HepG2 (cell line): ENCODE measurements at regions not wholly inside any gene's neighbourhood (a gene's known extent, or its start where the extent isn't known, plus 50 kb on each side); places are given as distances from the start of the nearest gene placed in this dataset.

Source experiments
- CCAR2 ChIP-seq: fragments of 200-400 bp; formaldehyde crosslinking; optimal IDR thresholded peaks from 2 replicates; pipeline ENCODE3; 2018; ENCODE audit warnings: low read depth, mild to moderate bottlenecking, low read length, moderate library complexity
- CTCF ChIP-seq: sonication (generic); formaldehyde crosslinking; IDR thresholded peaks from 2 replicates; pipeline ENCODE4 v1.5.0; 2020; ENCODE audit warnings: mild to moderate bottlenecking, missing genetic modification reagents, moderate library complexity
- NCOR1 ChIP-seq: fragments of 200-600 bp; sonication (generic); IDR thresholded peaks from 2 replicates; pipeline ENCODE4 v1.7.0; 2017; ENCODE audit warnings: antibody characterized with exemption, low read length, borderline replicate concordance
- ZNF292 ChIP-seq: sonication (generic); formaldehyde crosslinking; IDR thresholded peaks from 2 replicates; pipeline ENCODE4 v1.8.1; 2022; ENCODE audit warnings: mild to moderate bottlenecking, low read depth, missing genetic modification reagents, borderline replicate concordance

- no peak for TF ChIP-seq CCAR2
- TF ChIP-seq NCOR1, result no peak
- TF ChIP-seq CTCF (CRISPR knock-in tag), result no peak
- no peak for TF ChIP-seq ZNF292 (CRISPR knock-in tag)
Observed at GRCh38 chr3:35426366-35426958, 212.9 kb upstream of the ARPP21 start.
